ENCODE measurements at regions not wholly inside any gene's neighbourhood (a gene's known extent, or its start where the extent isn't known, plus 50 kb on each side); places are given as distances from the start of the nearest gene placed in this dataset.

GRCh38 chr5:54403121-54403520 is 52.4 kb upstream of the HSPB3 start:
- 80% methylated on average over 2 of the region's 2 CpGs for WGBS (ENCODE audit: insufficient coverage, low coverage, missing lambda C conversion rate)
- FAIRE-seq = peak; percentile 59
- no peak for TF ChIP-seq ZNF512 (tag; IDR thresholded peaks at IDR 0.05)
- TF ChIP-seq RFX1 (IDR thresholded peaks at IDR 0.05) = no peak
- no peak for TF ChIP-seq MIER1 (IDR thresholded peaks at IDR 0.05; ENCODE audit: low read depth)
- TF ChIP-seq MYC (IDR thresholded peaks at IDR 0.05; ENCODE audit: low read depth, low read length) = no peak
- no peak for TF ChIP-seq MYC (CRISPR knock-in tag; IDR thresholded peaks at IDR 0.05; ENCODE audit: borderline replicate concordance, low read depth)
- TF ChIP-seq NFXL1 (CRISPR knock-in tag; IDR thresholded peaks at IDR 0.05) = no peak
- TF ChIP-seq ATF1 (CRISPR knock-in tag; IDR thresholded peaks at IDR 0.05) = no peak
- no peak for TF ChIP-seq ATF1 (tag; IDR thresholded peaks at IDR 0.05)
- TF ChIP-seq HCFC1 (IDR thresholded peaks at IDR 0.05; ENCODE audit: low read depth, low read length) = no peak
- no peak for TF ChIP-seq KDM1A (IDR thresholded peaks at IDR 0.05)
- TF ChIP-seq ZNF407 (IDR thresholded peaks at IDR 0.05; ENCODE audit: low read depth) = no peak
- no peak for TF ChIP-seq JUN (IDR thresholded peaks at IDR 0.05; ENCODE audit: borderline replicate concordance, low read depth, low read length)
- no peak for TF ChIP-seq JUN (CRISPR knock-in tag; IDR thresholded peaks at IDR 0.05; ENCODE audit: borderline replicate concordance)
- no peak for TF ChIP-seq VEZF1 (CRISPR knock-in tag; IDR thresholded peaks at IDR 0.05)

More at GRCh38 chr5:54403121-54403520, 52.4 kb upstream of the HSPB3 start:
- H2AFZ ChIP-seq (ENCODE audit: low read depth, low read length) = no peak overlapping the region
- H3K9me3 ChIP-seq (replicated peaks; ENCODE audit: control insufficient read depth, insufficient read depth, low read depth, low read length) = no peaks in the 10 kb centered on the region
- H3K4me3 ChIP-seq = no peak overlapping the region
- no peaks in the 10 kb centered on the region for H4K20me1 ChIP-seq (replicated peaks; ENCODE audit: control insufficient read depth, insufficient read depth, low read length)
- H3K9ac ChIP-seq (ENCODE audit: insufficient read depth in 1 of 2, low read depth in 2 of 2, low read length in 2 of 2) = no peak overlapping the region
- ATAC-seq (no peak; the same call in 2 of the 3 replicates), DNase-seq (ENCODE audit: extremely low read depth in 1 of 4, low spot score in 3 of 4) (no peak)
- H3K4me2 ChIP-seq (ENCODE audit: insufficient read depth, low read length) = no peak overlapping the region
- POLR2A ChIA-PET = interaction anchor here (0.7 to 1.2 kb wide), 3 partner anchors 9 to 80 kb away, joined by 3 to 4 read pairs (median 3); no protein-coding TSS in a partner anchor
- peaks cover 0 to 3% of the 10 kb centered on the region in 2 experiments; a peak in 2 of 5 replicates for H3K4me1 ChIP-seq (replicated peaks in 1 of 2; ENCODE audit: control insufficient read depth in 2 of 2, insufficient read depth in 2 of 2, low read length in 2 of 2)
- H3K27me3 ChIP-seq (ENCODE audit: control insufficient read depth in 2 of 2, insufficient read depth in 2 of 2, low read length in 2 of 2) = no peaks in the 10 kb centered on the region
- intact Hi-C loops (cut with micrococcal nuclease) (no loop called here), in situ Hi-C loops (cut with MboI) (no loop called here)
- H3K79me2 ChIP-seq (ENCODE audit: control insufficient read depth, insufficient read depth, low read length) = no peaks in the 10 kb centered on the region
- no peaks in the 10 kb centered on the region for H3K9me1 ChIP-seq (ENCODE audit: control insufficient read depth, insufficient read depth, low read length)
- peaks cover 62% of the 10 kb centered on the region for H3K36me3 ChIP-seq (ENCODE audit: control insufficient read depth, insufficient read depth, low read length)
- no peak overlapping the region for H3K27ac ChIP-seq (ENCODE audit: extremely low read depth, low read depth, low read length)
- CTCF ChIA-PET (ENCODE audit: low intra/inter-chr PET ratio) = no interaction called here
- BruUV-seq (replicated peaks) = no TSS peak
